ENCODE measurements at regions not wholly inside any gene's neighbourhood (a gene's known extent, or its start where the extent isn't known, plus 50 kb on each side); places are given as distances from the start of the nearest gene placed in this dataset.

DNA sequence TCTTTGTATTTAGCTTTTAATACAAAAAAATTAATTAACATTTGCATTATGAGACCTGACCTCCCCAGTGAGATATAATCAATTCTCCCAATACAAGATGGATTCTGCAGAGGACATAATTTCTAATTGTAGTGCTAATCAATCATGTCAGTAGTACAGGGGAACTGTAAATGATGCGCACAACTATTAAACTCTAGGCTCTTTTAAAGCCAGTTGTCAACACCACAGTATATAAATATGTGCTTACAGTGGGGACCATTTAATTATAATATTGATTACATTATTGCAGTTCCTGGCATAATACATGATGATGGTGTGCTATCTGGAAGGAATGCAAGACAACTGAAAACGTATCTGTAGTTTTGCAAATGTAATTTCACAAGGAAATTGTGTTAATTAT is 285.6 kb upstream of the EPHA4 start:
- H3K4me1 ChIP-seq (ENCODE audit: insufficient read depth, insufficient read length): no peaks in the 10 kb centered on the region

DNA sequence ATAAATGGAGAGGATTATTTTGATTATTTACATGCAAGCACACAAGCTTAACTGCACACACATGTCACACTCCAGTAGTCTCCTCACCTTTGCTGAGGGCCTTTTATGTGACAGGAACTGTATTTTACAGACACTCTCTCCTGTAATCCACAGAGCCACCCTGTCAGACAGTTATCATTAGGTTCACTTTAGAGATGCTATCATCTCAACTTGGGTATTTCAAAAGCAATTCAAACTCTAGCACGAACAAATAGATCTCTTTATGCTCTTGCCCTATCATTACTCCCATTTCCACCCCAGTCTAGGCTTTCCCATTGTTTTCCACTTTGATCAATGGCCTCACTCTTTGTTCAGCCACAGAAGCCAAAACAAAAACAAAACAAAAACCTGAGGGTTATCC is 281.2 kb upstream of the EPHA4 start:
- TF ChIP-seq YY1 (IDR thresholded peaks at IDR 0.05; ENCODE audit: insufficient read depth, insufficient read length) (no peak), SUZ12 (IDR thresholded peaks at IDR 0.05; ENCODE audit: extremely low read depth, insufficient read depth, insufficient read length) (no peak), ZNF274 (IDR thresholded peaks at IDR 0.05; ENCODE audit: low read depth, low read length) (no peak)

More for the DNA sequence above, 285.6 kb upstream of the EPHA4 start:
- Histone ChIP-seq H3K36me3 (ENCODE audit: insufficient read depth, insufficient read length, low read length) (no peaks in the 10 kb centered on the region), H3K9me3 (ENCODE audit: insufficient read depth, low read length) (no peaks in the 10 kb centered on the region), H3K9ac (ENCODE audit: insufficient read length, low read depth) (no peak overlapping the region), H3K4me3 (ENCODE audit: insufficient read length, low read depth) (no peak overlapping the region), H3K27me3 (ENCODE audit: insufficient read depth, insufficient read length) (no peaks in the 10 kb centered on the region)
- DNase-seq (ENCODE audit: low read depth, low spot score): no peak
- no peak for TF ChIP-seq YY1 (IDR thresholded peaks at IDR 0.05; ENCODE audit: insufficient read depth, insufficient read length)
- no peak for TF ChIP-seq ZNF274 (IDR thresholded peaks at IDR 0.05; ENCODE audit: low read depth, low read length)
- TF ChIP-seq SUZ12 (IDR thresholded peaks at IDR 0.05; ENCODE audit: extremely low read depth, insufficient read depth, insufficient read length): no peak

DNA sequence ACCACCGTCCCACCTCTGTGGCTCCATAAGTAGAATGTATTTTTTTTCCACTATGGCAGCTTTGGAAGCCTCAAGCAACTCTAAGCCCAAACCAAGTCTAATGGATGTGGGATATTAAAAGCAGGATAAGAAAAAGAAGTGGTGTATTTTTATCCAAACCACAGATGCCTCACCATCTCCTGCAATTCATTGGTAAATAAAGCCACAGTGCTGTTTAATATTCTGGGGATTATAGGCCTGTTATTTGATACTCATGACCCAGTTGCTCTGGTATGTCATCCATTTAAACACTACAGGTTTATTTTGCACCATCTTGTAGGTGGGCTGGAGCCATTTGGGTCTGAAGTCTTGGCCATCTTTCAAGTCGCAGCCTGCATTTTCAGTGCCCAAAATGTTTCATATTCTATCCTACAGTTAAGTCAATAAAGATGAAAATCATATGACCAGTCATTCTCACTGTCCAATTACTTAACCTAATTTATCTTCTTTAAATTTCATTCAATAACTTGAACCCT is 279.5 kb upstream of the EPHA4 start:
- H3K4me1 ChIP-seq (ENCODE audit: insufficient read depth, insufficient read length): no peaks in the 10 kb centered on the region
- no peak for TF ChIP-seq ZNF274 (IDR thresholded peaks at IDR 0.05; ENCODE audit: low read depth, low read length)
- TF ChIP-seq SUZ12 (IDR thresholded peaks at IDR 0.05; ENCODE audit: extremely low read depth, insufficient read depth, insufficient read length): no peak
- no peak for TF ChIP-seq YY1 (IDR thresholded peaks at IDR 0.05; ENCODE audit: insufficient read depth, insufficient read length)
- H3K9ac ChIP-seq (ENCODE audit: insufficient read length, low read depth): no peak overlapping the region
- H3K27me3 ChIP-seq (ENCODE audit: insufficient read depth, insufficient read length): no peaks in the 10 kb centered on the region
- no peaks in the 10 kb centered on the region for H3K36me3 ChIP-seq (ENCODE audit: insufficient read depth, insufficient read length, low read length)
- H3K9me3 ChIP-seq (ENCODE audit: insufficient read depth, low read length): no peaks in the 10 kb centered on the region
- H3K4me3 ChIP-seq (ENCODE audit: insufficient read length, low read depth): no peak overlapping the region
- no peak for DNase-seq (ENCODE audit: low read depth, low spot score)

More for the DNA sequence above, 281.2 kb upstream of the EPHA4 start:
- H3K9me3 ChIP-seq (ENCODE audit: insufficient read depth, low read length): no peaks in the 10 kb centered on the region
- DNase-seq (ENCODE audit: low read depth, low spot score): no peak
- no peaks in the 10 kb centered on the region for H3K4me1 ChIP-seq (ENCODE audit: insufficient read depth, insufficient read length)
- H3K27me3 ChIP-seq (ENCODE audit: insufficient read depth, insufficient read length): no peaks in the 10 kb centered on the region
- H3K9ac ChIP-seq (ENCODE audit: insufficient read length, low read depth): no peak overlapping the region
- H3K36me3 ChIP-seq (ENCODE audit: insufficient read depth, insufficient read length, low read length): no peaks in the 10 kb centered on the region
- H3K4me3 ChIP-seq (ENCODE audit: insufficient read length, low read depth): no peak overlapping the region

DNA sequence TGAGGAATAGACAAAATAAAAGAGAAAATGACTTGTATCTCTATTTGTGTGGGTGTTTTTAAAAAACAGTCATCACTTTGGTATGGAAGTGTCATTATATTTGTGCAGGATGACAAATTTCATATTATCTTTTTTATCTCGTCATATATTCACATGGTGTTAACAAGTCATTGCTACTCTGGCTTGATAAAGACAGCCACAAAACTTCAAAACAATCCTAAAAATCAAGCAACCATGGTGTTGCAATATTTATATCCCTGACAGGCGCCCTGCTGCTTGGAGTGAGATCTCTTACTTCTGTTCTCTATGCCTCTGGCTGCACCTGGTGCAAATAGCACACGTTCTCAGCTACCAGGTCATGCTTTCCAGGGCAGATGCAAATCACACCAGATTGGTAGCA is 278.0 kb upstream of the EPHA4 start:
- no peak for TF ChIP-seq YY1 (IDR thresholded peaks at IDR 0.05; ENCODE audit: insufficient read depth, insufficient read length)
- no peak for TF ChIP-seq ZNF274 (IDR thresholded peaks at IDR 0.05; ENCODE audit: low read depth, low read length)
- TF ChIP-seq SUZ12 (IDR thresholded peaks at IDR 0.05; ENCODE audit: extremely low read depth, insufficient read depth, insufficient read length): no peak
- no peaks in the 10 kb centered on the region for H3K9me3 ChIP-seq (ENCODE audit: insufficient read depth, low read length)
- H3K4me3 ChIP-seq (ENCODE audit: insufficient read length, low read depth): no peak overlapping the region
- no peaks in the 10 kb centered on the region for H3K27me3 ChIP-seq (ENCODE audit: insufficient read depth, insufficient read length)
- DNase-seq (ENCODE audit: low read depth, low spot score): no peak
- H3K36me3 ChIP-seq (ENCODE audit: insufficient read depth, insufficient read length, low read length): no peaks in the 10 kb centered on the region
- H3K4me1 ChIP-seq (ENCODE audit: insufficient read depth, insufficient read length): no peaks in the 10 kb centered on the region
- H3K9ac ChIP-seq (ENCODE audit: insufficient read length, low read depth): no peak overlapping the region

DNA sequence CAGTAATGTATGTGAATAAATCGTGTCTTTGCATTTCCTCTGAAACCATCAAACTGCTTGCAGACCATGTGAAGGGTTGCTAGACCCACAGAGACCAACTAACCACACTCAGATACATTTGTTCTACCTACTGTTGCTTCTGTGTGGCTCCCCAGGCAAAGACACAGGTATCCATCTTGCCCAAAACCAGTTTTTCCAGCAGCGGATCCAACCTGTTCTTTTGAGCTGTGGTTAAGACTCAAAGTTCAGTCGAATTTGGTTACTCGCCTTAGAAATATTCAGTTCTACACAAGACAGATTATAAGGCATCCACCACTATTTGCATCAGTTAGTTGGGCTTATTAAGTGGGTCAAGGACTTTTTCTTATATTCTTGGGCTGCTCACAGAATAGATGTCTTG is 276.2 kb upstream of the EPHA4 start:
- H3K9me3 ChIP-seq (ENCODE audit: insufficient read depth, low read length): no peaks in the 10 kb centered on the region

DNA sequence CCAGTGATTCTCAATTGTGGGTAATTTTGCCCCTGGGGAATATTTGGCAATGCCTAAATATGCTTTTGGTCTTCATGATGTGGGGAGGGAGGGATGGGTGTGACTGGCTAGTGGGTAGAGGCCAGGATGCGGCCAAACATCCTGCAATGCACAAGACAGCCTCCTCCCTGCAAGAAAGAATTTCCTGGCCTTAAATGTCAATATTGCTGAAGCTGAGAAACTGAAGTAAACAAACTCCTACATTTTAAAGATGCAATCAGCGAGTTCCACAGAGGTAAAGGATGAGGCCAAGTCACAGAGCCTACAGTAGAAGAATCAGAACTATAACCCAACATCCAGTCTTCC is 272.9 kb upstream of the EPHA4 start:
- Histone ChIP-seq H3K27me3 (ENCODE audit: insufficient read depth, insufficient read length) (no peaks in the 10 kb centered on the region), H3K4me3 (ENCODE audit: insufficient read length, low read depth) (no peak overlapping the region), H3K4me1 (ENCODE audit: insufficient read depth, insufficient read length) (no peaks in the 10 kb centered on the region), H3K9me3 (ENCODE audit: insufficient read depth, low read length) (no peaks in the 10 kb centered on the region), H3K36me3 (ENCODE audit: insufficient read depth, insufficient read length, low read length) (no peaks in the 10 kb centered on the region), H3K9ac (ENCODE audit: insufficient read length, low read depth) (no peak overlapping the region)
- TF ChIP-seq ZNF274 (IDR thresholded peaks at IDR 0.05; ENCODE audit: low read depth, low read length): no peak
- TF ChIP-seq SUZ12 (IDR thresholded peaks at IDR 0.05; ENCODE audit: extremely low read depth, insufficient read depth, insufficient read length): no peak
- TF ChIP-seq YY1 (IDR thresholded peaks at IDR 0.05; ENCODE audit: insufficient read depth, insufficient read length): no peak
- DNase-seq (ENCODE audit: low read depth, low spot score): no peak

More for the DNA sequence above, 276.2 kb upstream of the EPHA4 start:
- Histone ChIP-seq H3K36me3 (ENCODE audit: insufficient read depth, insufficient read length, low read length) (no peaks in the 10 kb centered on the region), H3K4me3 (ENCODE audit: insufficient read length, low read depth) (no peak overlapping the region), H3K4me1 (ENCODE audit: insufficient read depth, insufficient read length) (no peaks in the 10 kb centered on the region), H3K9ac (ENCODE audit: insufficient read length, low read depth) (no peak overlapping the region), H3K27me3 (ENCODE audit: insufficient read depth, insufficient read length) (no peaks in the 10 kb centered on the region)
- no peak for DNase-seq (ENCODE audit: low read depth, low spot score)
- TF ChIP-seq YY1 (IDR thresholded peaks at IDR 0.05; ENCODE audit: insufficient read depth, insufficient read length) (no peak), ZNF274 (IDR thresholded peaks at IDR 0.05; ENCODE audit: low read depth, low read length) (no peak), SUZ12 (IDR thresholded peaks at IDR 0.05; ENCODE audit: extremely low read depth, insufficient read depth, insufficient read length) (no peak)

DNA sequence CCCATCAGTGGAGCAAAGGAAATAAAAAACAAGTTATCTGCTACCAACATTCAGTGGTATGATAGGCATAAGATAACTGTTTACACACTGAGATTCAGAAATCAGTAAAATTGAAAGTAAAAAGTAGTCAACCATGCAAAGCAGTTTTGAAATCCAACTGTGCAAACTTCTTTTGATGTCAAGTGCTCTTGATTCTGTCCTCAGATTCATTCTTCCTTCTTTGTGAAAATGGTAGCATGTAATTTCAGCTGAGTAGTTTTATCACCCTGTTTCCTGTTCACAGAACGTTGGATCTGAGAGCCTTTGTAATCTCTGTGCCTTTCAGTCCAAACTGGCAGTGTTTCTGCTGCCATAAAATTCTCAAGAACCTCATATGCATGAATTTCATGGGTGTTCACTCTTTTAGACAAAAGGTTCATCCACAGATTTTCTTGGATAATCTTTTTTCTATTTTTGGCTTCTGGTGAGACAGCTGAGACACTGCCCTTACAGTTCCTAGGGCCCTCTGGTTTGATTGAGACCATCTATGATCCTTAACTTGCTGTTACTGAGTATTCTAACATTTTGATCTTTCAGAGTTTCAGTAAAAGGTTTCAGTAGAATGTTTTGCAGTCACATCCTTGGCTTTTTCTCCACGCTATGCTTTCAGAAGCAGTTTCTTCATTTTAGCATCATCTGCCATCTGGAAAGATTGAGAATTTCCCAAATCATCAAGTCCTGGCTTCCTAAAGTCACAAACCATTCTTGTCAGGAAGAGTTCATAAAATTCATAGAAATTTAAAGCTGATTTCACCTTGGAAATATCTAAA is 272.3 kb upstream of the EPHA4 start:
- Histone ChIP-seq H3K36me3 (ENCODE audit: insufficient read depth, insufficient read length, low read length) (no peaks in the 10 kb centered on the region), H3K27me3 (ENCODE audit: insufficient read depth, insufficient read length) (no peaks in the 10 kb centered on the region), H3K4me1 (ENCODE audit: insufficient read depth, insufficient read length) (no peaks in the 10 kb centered on the region), H3K4me3 (ENCODE audit: insufficient read length, low read depth) (no peak overlapping the region), H3K9ac (ENCODE audit: insufficient read length, low read depth) (no peak overlapping the region), H3K9me3 (ENCODE audit: insufficient read depth, low read length) (no peaks in the 10 kb centered on the region)
- no peak for DNase-seq (ENCODE audit: low read depth, low spot score)
- no peak for TF ChIP-seq YY1 (IDR thresholded peaks at IDR 0.05; ENCODE audit: insufficient read depth, insufficient read length)
- no peak for TF ChIP-seq ZNF274 (IDR thresholded peaks at IDR 0.05; ENCODE audit: low read depth, low read length)
- no peak for TF ChIP-seq SUZ12 (IDR thresholded peaks at IDR 0.05; ENCODE audit: extremely low read depth, insufficient read depth, insufficient read length)
